H9 (cell line): ENCODE measurements at regions not wholly inside any gene's neighbourhood (a gene's known extent, or its start where the extent isn't known, plus 50 kb on each side); places are given as distances from the start of the nearest gene placed in this dataset.

Source experiments
- DNase-seq: peaks from one replicate; pipeline ENCODE4 v3.0.0-alpha.2; 2017
- H2AFZ ChIP-seq: one replicate; pipeline ENCODE4 v1.6.1; 2013; ENCODE audit warnings: mild to moderate bottlenecking, low read length, control low read depth, moderate library complexity
- H2AK5ac ChIP-seq: 2 replicates; pipeline ENCODE4 v1.6.1; 2013; ENCODE audit warnings: low read length, control low read depth, mixed read lengths; ENCODE audit not compliant: insufficient read length
- H2BK120ac ChIP-seq: one replicate; pipeline ENCODE4 v1.6.1; 2013; ENCODE audit warnings: low read depth, mild to moderate bottlenecking, low read length, control low read depth, inconsistent platforms; ENCODE audit not compliant: poor library complexity, severe bottlenecking
- H2BK12ac ChIP-seq: 2 replicates; pipeline ENCODE4 v1.6.1; 2013; ENCODE audit warnings: low read length, control low read depth, mixed read lengths, low read depth; ENCODE audit not compliant: insufficient read length
- H2BK15ac ChIP-seq: 2 replicates; pipeline ENCODE4 v1.6.1; 2013; ENCODE audit warnings: low read depth, low read length, control low read depth
- H2BK20ac ChIP-seq: one replicate; pipeline ENCODE4 v1.6.1; 2013; ENCODE audit warnings: low read depth, mild to moderate bottlenecking, low read length, control low read depth, inconsistent platforms; ENCODE audit not compliant: poor library complexity, severe bottlenecking
- H2BK5ac ChIP-seq: 2 replicates; pipeline ENCODE4 v1.6.1; 2013; ENCODE audit warnings: low read length, control low read depth, mixed read lengths; ENCODE audit not compliant: insufficient read length
- H3K14ac ChIP-seq: 2 replicates; pipeline ENCODE4 v1.6.1; 2013; ENCODE audit warnings: low read length, control low read depth; ENCODE audit not compliant: insufficient read depth
- H3K18ac ChIP-seq: 2 replicates; pipeline ENCODE4 v1.6.1; 2013; ENCODE audit warnings: low read depth, mild to moderate bottlenecking, mixed read lengths, low read length, control low read depth; ENCODE audit not compliant: insufficient read length
- H3K23ac ChIP-seq: 2 replicates; pipeline ENCODE4 v1.6.1; 2013; ENCODE audit warnings: low read length, control low read depth, mixed read lengths, low read depth; ENCODE audit not compliant: insufficient read length
- H3K23me2 ChIP-seq: 2 replicates; pipeline ENCODE4 v1.6.1; 2013; ENCODE audit warnings: low read depth, mild to moderate bottlenecking, mixed read lengths, low read length, control low read depth; ENCODE audit not compliant: insufficient read length, poor library complexity, severe bottlenecking
- H3K27ac ChIP-seq: 2 replicates; pipeline ENCODE4 v1.5.1; 2013; ENCODE audit warnings: low read length, control low read depth, mixed read lengths, low read depth; ENCODE audit not compliant: insufficient read length
- H3K27me3 ChIP-seq: 2 replicates; pipeline ENCODE4 v1.6.1; 2013; ENCODE audit warnings: low read length, control low read depth, inconsistent platforms; ENCODE audit not compliant: insufficient read depth
- H3K4ac ChIP-seq: 2 replicates; pipeline ENCODE4 v1.6.1; 2013; ENCODE audit warnings: low read depth, mild to moderate bottlenecking, control low read depth, inconsistent platforms, low read length, moderate library complexity
- H3K4me1 ChIP-seq: 2 replicates; pipeline ENCODE4 v1.6.1; 2013; ENCODE audit warnings: low read length, control low read depth, inconsistent platforms; ENCODE audit not compliant: insufficient read depth
- H3K4me2 ChIP-seq: 2 replicates; pipeline ENCODE4 v1.6.1; 2013; ENCODE audit warnings: low read length, control low read depth, mixed read lengths; ENCODE audit not compliant: insufficient read length, insufficient read depth
- H3K56ac ChIP-seq: 2 replicates; pipeline ENCODE4 v1.6.1; 2013; ENCODE audit warnings: low read depth, mild to moderate bottlenecking, mixed read lengths, low read length, control low read depth; ENCODE audit not compliant: insufficient read length
- H3K79me1 ChIP-seq: 2 replicates; pipeline ENCODE4 v1.6.1; 2013; ENCODE audit warnings: low read depth, mild to moderate bottlenecking, moderate library complexity, low read length, control low read depth, inconsistent platforms; ENCODE audit not compliant: insufficient read depth, poor library complexity, severe bottlenecking
- H3K79me2 ChIP-seq: 2 replicates; pipeline ENCODE4 v1.6.1; 2013; ENCODE audit warnings: low read length, control low read depth, inconsistent platforms; ENCODE audit not compliant: insufficient read depth
- H3K9ac ChIP-seq: 2 replicates; pipeline ENCODE4 v1.6.1; 2013; ENCODE audit warnings: low read length, control low read depth, mixed read lengths; ENCODE audit not compliant: insufficient read length; ENCODE audit errors: extremely low read depth
- H3K9me3 ChIP-seq: one replicate; pipeline ENCODE4 v1.6.1; 2013; ENCODE audit warnings: low read depth, low read length, inconsistent platforms; ENCODE audit not compliant: control insufficient read depth
- H3T11ph ChIP-seq: one replicate; pipeline ENCODE4 v1.6.1; 2013; ENCODE audit warnings: mild to moderate bottlenecking, low read length, control low read depth, inconsistent platforms
- H4K20me1 ChIP-seq: one replicate; pipeline ENCODE4 v1.6.1; 2013; ENCODE audit not compliant: control insufficient read depth, insufficient read length, insufficient read depth
- H4K5ac ChIP-seq: 2 replicates; pipeline ENCODE4 v1.6.1; 2013; ENCODE audit warnings: low read depth, mild to moderate bottlenecking, mixed read lengths, low read length, control low read depth; ENCODE audit not compliant: insufficient read length
- H4K8ac ChIP-seq: replicated peaks from 2 replicates; pipeline ENCODE4 v1.6.1; 2013; ENCODE audit warnings: low read length, control low read depth, mixed read lengths, low read depth; ENCODE audit not compliant: insufficient read length
- H4K91ac ChIP-seq: 2 replicates; pipeline ENCODE4 v1.6.1; 2013; ENCODE audit warnings: low read depth, mild to moderate bottlenecking, moderate library complexity, mixed read lengths, low read length, control low read depth; ENCODE audit not compliant: insufficient read length
- H3K27ac Mint-ChIP-seq, 3 experiments: 2 replicates in 2 of 3; 3 replicates in 1 of 3; pipeline ENCODE4 v1.8.0; 2020 to 2021; ENCODE audit warnings: mixed read lengths in 3 of 3, mild to moderate bottlenecking in 1 of 3, moderate library complexity in 1 of 3
- H3K27me3 Mint-ChIP-seq: 2 replicates; pipeline ENCODE4 v1.8.0; 2021; ENCODE audit warnings: low read depth, mild to moderate bottlenecking, moderate library complexity, mixed read lengths
- H3K36me3 Mint-ChIP-seq, 3 experiments: 2 replicates in 2 of 3; 3 replicates in 1 of 3; pipeline ENCODE4 v1.8.0; 2020 to 2021; ENCODE audit warnings: low read depth in 3 of 3, mixed read lengths in 3 of 3; ENCODE audit not compliant: insufficient read depth in 1 of 3
- H3K4me1 Mint-ChIP-seq, 2 experiments: 2 replicates each; pipeline ENCODE4 v1.8.0; 2020; ENCODE audit warnings: mixed read lengths in 2 of 2
- H3K4me3 Mint-ChIP-seq, 2 experiments: 2 replicates in 1 of 2; 3 replicates in 1 of 2; pipeline ENCODE4 v1.8.0; 2020 to 2021; ENCODE audit warnings: mild to moderate bottlenecking in 2 of 2, mixed read lengths in 2 of 2, moderate library complexity in 1 of 2
- H3K9me3 Mint-ChIP-seq, 2 experiments: 2 replicates in 1 of 2; 3 replicates in 1 of 2; pipeline ENCODE4 v1.8.0; 2020; ENCODE audit warnings: mild to moderate bottlenecking in 2 of 2, mixed read lengths in 2 of 2, moderate library complexity in 1 of 2
- WGBS: extraction: QIAGEN DNeasy Blood & Tissue Kit; methylation state at CpG from one replicate; pipeline ENCODE4 v1.1.7; 2013; ENCODE audit warnings: missing lambda C conversion rate, low lambda C conversion rate, mixed read lengths; ENCODE audit not compliant: insufficient read length; ENCODE audit errors: extremely low coverage; 5-methylcytosine and 5-hydroxymethylcytosine counted together
- TF ChIP-seq, protein P1 (sequence below): fragments of 200-600 bp; sonication (generic); conservative IDR thresholded peaks from 3 replicates; pipeline ENCODE4 v1.8.0; 2021; ENCODE audit warnings: antibody characterized with exemption, mild to moderate bottlenecking

- H3K4me2 ChIP-seq: no peak overlapping the region
- no peak overlapping the region for H3K18ac ChIP-seq
- H3T11ph ChIP-seq: no peak overlapping the region
- Mint-ChIP-seq H3K4me3 (no peak overlapping the region), H3K9me3 (no peaks in the 10 kb centered on the region), H3K27me3 (no peaks in the 10 kb centered on the region; the same call in 1 of the 2 replicates), H3K27ac (no peak overlapping the region), H3K4me1 (peaks cover 18 to 25% of the 10 kb centered on the region in 2 experiments), H3K36me3 (no peaks in the 10 kb centered on the region)
- H4K5ac ChIP-seq: no peak overlapping the region
- H3K4me1 ChIP-seq: no peaks in the 10 kb centered on the region; the same call in 1 of the 2 replicates
- H2BK5ac ChIP-seq: no peak overlapping the region
- H3K14ac ChIP-seq: no peak overlapping the region
- H4K8ac ChIP-seq: no peak overlapping the region
- no peak for DNase-seq
- H3K9me3 ChIP-seq: no peaks in the 10 kb centered on the region
- H2BK12ac ChIP-seq: no peak overlapping the region
- no peaks in the 10 kb centered on the region for H3K79me2 ChIP-seq
- H3K4ac ChIP-seq: no peak overlapping the region
- TF ChIP-seq, protein P1, sequence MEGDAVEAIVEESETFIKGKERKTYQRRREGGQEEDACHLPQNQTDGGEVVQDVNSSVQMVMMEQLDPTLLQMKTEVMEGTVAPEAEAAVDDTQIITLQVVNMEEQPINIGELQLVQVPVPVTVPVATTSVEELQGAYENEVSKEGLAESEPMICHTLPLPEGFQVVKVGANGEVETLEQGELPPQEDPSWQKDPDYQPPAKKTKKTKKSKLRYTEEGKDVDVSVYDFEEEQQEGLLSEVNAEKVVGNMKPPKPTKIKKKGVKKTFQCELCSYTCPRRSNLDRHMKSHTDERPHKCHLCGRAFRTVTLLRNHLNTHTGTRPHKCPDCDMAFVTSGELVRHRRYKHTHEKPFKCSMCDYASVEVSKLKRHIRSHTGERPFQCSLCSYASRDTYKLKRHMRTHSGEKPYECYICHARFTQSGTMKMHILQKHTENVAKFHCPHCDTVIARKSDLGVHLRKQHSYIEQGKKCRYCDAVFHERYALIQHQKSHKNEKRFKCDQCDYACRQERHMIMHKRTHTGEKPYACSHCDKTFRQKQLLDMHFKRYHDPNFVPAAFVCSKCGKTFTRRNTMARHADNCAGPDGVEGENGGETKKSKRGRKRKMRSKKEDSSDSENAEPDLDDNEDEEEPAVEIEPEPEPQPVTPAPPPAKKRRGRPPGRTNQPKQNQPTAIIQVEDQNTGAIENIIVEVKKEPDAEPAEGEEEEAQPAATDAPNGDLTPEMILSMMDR: no peak
- peaks cover 2% of the 10 kb centered on the region for H3K23me2 ChIP-seq
- no peak overlapping the region for H2BK20ac ChIP-seq
- no peak overlapping the region for H3K56ac ChIP-seq
- no peak overlapping the region for H4K91ac ChIP-seq
- H3K9ac ChIP-seq: no peak overlapping the region
- H2BK15ac ChIP-seq: no peak overlapping the region
- no peak overlapping the region for H2BK120ac ChIP-seq
- no peak overlapping the region for H3K27ac ChIP-seq
- H4K20me1 ChIP-seq: no peaks in the 10 kb centered on the region
- no peak overlapping the region for H3K23ac ChIP-seq
- no CpG with 5 or more reads among the region's 9 CpGs for WGBS
- no peaks in the 10 kb centered on the region for H3K27me3 ChIP-seq
- no peaks in the 10 kb centered on the region for H3K79me1 ChIP-seq
- no peak overlapping the region for H2AFZ ChIP-seq
- no peak overlapping the region for H2AK5ac ChIP-seq
Observed at GRCh38 chr3:120853416-120853815, 54.6 kb upstream of the STXBP5L start.
